IMR-90 (cell line): ENCODE measurements at regions not wholly inside any gene's neighbourhood (a gene's known extent, or its start where the extent isn't known, plus 50 kb on each side); places are given as distances from the start of the nearest gene placed in this dataset.
A peak's percentile ranks its signal among the peaks of the same experiment; 100 is the strongest.

Experiments
- ATAC-seq: fragments of 200-7000 bp; cut with Tn5 transposase; 2 replicates; pipeline ENCODE4 v1.9.1; 2020; ENCODE audit warnings: low read depth, mild to moderate bottlenecking, moderate library complexity
- BruUV-seq: library from RNA; stranded (reverse); fragments of 400-500 nt; replicated peaks from 2 replicates; lab custom pipeline; 2021; lab: Mats Ljungman, UMichigan
- CTCF ChIA-PET: fragments of 300-600 bp; formaldehyde crosslinking; extraction: SDS; loops from one replicate; lab custom pipeline; 2021; ENCODE audit warnings: antibody characterized with exemption; lab: Yijun Ruan, JAX
- POLR2A ChIA-PET: fragments of 300-600 bp; sonication (Branson Sonifier 250); formaldehyde crosslinking; loops from one replicate; lab custom pipeline; 2022; ENCODE audit warnings: antibody characterized with exemption; ENCODE audit not compliant: unreplicated experiment; lab: Charles Lee
- DNase-seq: peaks from one replicate; pipeline ENCODE4 v3.0.0; 2013
- H2AFZ ChIP-seq: replicated peaks from 2 replicates; pipeline ENCODE3; 2013; ENCODE audit warnings: low read length, mild to moderate bottlenecking; ENCODE audit not compliant: poor library complexity
- H2AK5ac ChIP-seq: 2 replicates; pipeline ENCODE4 v1.6.1; 2013; ENCODE audit warnings: low read depth, low read length, inconsistent platforms
- H2AK9ac ChIP-seq: replicated peaks from 2 replicates; pipeline ENCODE3; 2013; ENCODE audit warnings: mild to moderate bottlenecking, low read depth, low read length, moderate library complexity; ENCODE audit not compliant: poor library complexity
- H2BK120ac ChIP-seq: 2 replicates; pipeline ENCODE4 v1.6.1; 2013; ENCODE audit warnings: low read depth, low read length, inconsistent platforms
- H2BK15ac ChIP-seq: 3 replicates; pipeline ENCODE4 v1.6.1; 2013; ENCODE audit warnings: low read depth, low read length, inconsistent platforms
- H2BK20ac ChIP-seq: 2 replicates; pipeline ENCODE4 v1.6.1; 2013; ENCODE audit warnings: low read depth, mild to moderate bottlenecking, inconsistent platforms, low read length, moderate library complexity
- H2BK5ac ChIP-seq: 2 replicates; pipeline ENCODE4 v1.6.1; 2013; ENCODE audit warnings: mild to moderate bottlenecking, low read depth, low read length, inconsistent platforms; ENCODE audit not compliant: poor library complexity, severe bottlenecking
- H3K14ac ChIP-seq: replicated peaks from 2 replicates; pipeline ENCODE4 v1.6.1; 2013; ENCODE audit warnings: low read depth, low read length, inconsistent platforms
- H3K18ac ChIP-seq: 2 replicates; pipeline ENCODE4 v1.6.1; 2013; ENCODE audit warnings: low read depth, low read length, control low read depth
- H3K23ac ChIP-seq: 2 replicates; pipeline ENCODE4 v1.6.1; 2013; ENCODE audit warnings: low read depth, low read length, inconsistent platforms
- H3K27ac ChIP-seq: 2 replicates; pipeline ENCODE4 v1.5.1; 2013; ENCODE audit warnings: mild to moderate bottlenecking, control low read depth, low read length; ENCODE audit not compliant: insufficient read depth
- H3K27me3 ChIP-seq: 2 replicates; pipeline ENCODE4 v1.6.1; 2013; ENCODE audit warnings: low read length; ENCODE audit not compliant: control insufficient read depth, insufficient read depth
- H3K36me3 ChIP-seq: 2 replicates; pipeline ENCODE4 v1.6.1; 2013; ENCODE audit warnings: low read length, mixed read lengths; ENCODE audit not compliant: control insufficient read depth, insufficient read depth
- H3K4ac ChIP-seq: 2 replicates; pipeline ENCODE4 v1.6.1; 2013; ENCODE audit warnings: low read depth, low read length, inconsistent platforms
- H3K4me1 ChIP-seq: 2 replicates; pipeline ENCODE4 v1.6.1; 2013; ENCODE audit warnings: low read length, mixed read lengths; ENCODE audit not compliant: control insufficient read depth, insufficient read depth
- H3K4me2 ChIP-seq: 2 replicates; pipeline ENCODE4 v1.6.1; 2013; ENCODE audit warnings: low read depth, mild to moderate bottlenecking, control low read depth, low read length, moderate library complexity
- H3K4me3 ChIP-seq: 2 replicates; pipeline ENCODE4 v1.5.1; 2013; ENCODE audit warnings: low read depth, mild to moderate bottlenecking, control low read depth, low read length, moderate library complexity; ENCODE audit not compliant: insufficient read depth
- H3K56ac ChIP-seq: 2 replicates; pipeline ENCODE4 v1.6.1; 2013; ENCODE audit warnings: low read length, inconsistent platforms; ENCODE audit not compliant: insufficient read depth; ENCODE audit errors: extremely low read depth
- H3K79me1 ChIP-seq, 2 experiments: 2 replicates each; pipeline ENCODE4 v1.6.1; 2013; ENCODE audit warnings: low read length in 2 of 2, inconsistent platforms in 1 of 2, low read depth in 1 of 2
- H3K9ac ChIP-seq: 2 replicates; pipeline ENCODE4 v1.6.1; 2013; ENCODE audit warnings: low read depth, low read length, control low read depth
- H3K9me1 ChIP-seq: 2 replicates; pipeline ENCODE4 v1.6.1; 2013; ENCODE audit warnings: low read length, inconsistent platforms; ENCODE audit not compliant: insufficient read depth
- H3K9me3 ChIP-seq: 2 replicates; pipeline ENCODE4 v1.6.1; 2013; ENCODE audit warnings: low read length; ENCODE audit not compliant: control insufficient read depth, insufficient read depth
- H4K20me1 ChIP-seq: 2 replicates; pipeline ENCODE4 v1.6.1; 2013; ENCODE audit warnings: low read length, inconsistent platforms; ENCODE audit not compliant: insufficient read depth
- H4K5ac ChIP-seq: 2 replicates; pipeline ENCODE4 v1.6.1; 2013; ENCODE audit warnings: mild to moderate bottlenecking, low read depth, low read length, control low read depth
- H4K8ac ChIP-seq, 2 experiments: 2 replicates each; pipeline ENCODE4 v1.6.1; 2013; ENCODE audit warnings: low read depth in 2 of 2, low read length in 2 of 2, control low read depth in 1 of 2, inconsistent platforms in 1 of 2
- H4K91ac ChIP-seq: 2 replicates; pipeline ENCODE4 v1.6.1; 2013; ENCODE audit warnings: low read depth, low read length, inconsistent platforms; ENCODE audit not compliant: insufficient read depth
- BHLHE40 ChIP-seq: fragments of 150-350 bp; IDR thresholded peaks from 2 replicates; pipeline ENCODE4 v1.6.1; 2016; ENCODE audit warnings: mild to moderate bottlenecking, low read depth, low read length
- CEBPB ChIP-seq: IDR thresholded peaks from 2 replicates; pipeline ENCODE4 v1.6.1; 2012; ENCODE audit warnings: low read depth, low read length, improper control_type of control experiment
- CHD1 ChIP-seq: IDR thresholded peaks from 2 replicates; pipeline ENCODE4 v1.6.1; 2012; ENCODE audit warnings: low read depth, low read length, improper control_type of control experiment
- FOS ChIP-seq: fragments of 150-350 bp; IDR thresholded peaks from 2 replicates; pipeline ENCODE4 v1.6.1; 2016; ENCODE audit warnings: low read depth, low read length
- MAFK ChIP-seq: IDR thresholded peaks from 2 replicates; pipeline ENCODE4 v1.6.1; 2012; ENCODE audit warnings: low read depth, low read length, improper control_type of control experiment
- MAZ ChIP-seq: IDR thresholded peaks from 2 replicates; pipeline ENCODE4 v1.6.1; 2012; ENCODE audit warnings: low read depth, mild to moderate bottlenecking, low read length, improper control_type of control experiment, moderate library complexity, borderline replicate concordance
- MXI1 ChIP-seq: IDR thresholded peaks from 2 replicates; pipeline ENCODE4 v1.6.1; 2012; ENCODE audit warnings: low read depth, mild to moderate bottlenecking, low read length, moderate library complexity, borderline replicate concordance
- NFE2L2 ChIP-seq: fragments of 150-350 bp; IDR thresholded peaks from 2 replicates; pipeline ENCODE4 v1.6.1; 2016; ENCODE audit warnings: low read depth, mild to moderate bottlenecking, low read length
- POLR2A ChIP-seq: IDR thresholded peaks from 2 replicates; pipeline ENCODE4 v1.6.1; 2012; ENCODE audit warnings: mild to moderate bottlenecking, low read depth, low read length
- RAD21 ChIP-seq: IDR thresholded peaks from 2 replicates; pipeline ENCODE4 v1.6.1; 2012; ENCODE audit warnings: low read length, improper control_type of control experiment
- RCOR1 ChIP-seq: IDR thresholded peaks from 2 replicates; pipeline ENCODE4 v1.6.1; 2012; ENCODE audit warnings: mild to moderate bottlenecking, low read length, improper control_type of control experiment; ENCODE audit not compliant: insufficient replicate concordance
- RFX5 ChIP-seq: IDR thresholded peaks from 2 replicates; pipeline ENCODE4 v1.8.0; 2012; ENCODE audit warnings: low read depth, mild to moderate bottlenecking, low read length, moderate library complexity
- SMC3 ChIP-seq: fragments of 150-350 bp; IDR thresholded peaks from 2 replicates; pipeline ENCODE4 v1.6.1; 2016; ENCODE audit warnings: low read depth, mild to moderate bottlenecking, antibody characterized with exemption, low read length, moderate library complexity
- USF2 ChIP-seq: fragments of 150-350 bp; IDR thresholded peaks from 2 replicates; pipeline ENCODE4 v1.6.1; 2017; ENCODE audit warnings: mild to moderate bottlenecking, antibody characterized with exemption, low read length, low read depth
- WGBS, 2 experiments: methylation state at CpG; one replicate each; pipeline versions ENCODE4 v1.1.5 to v1.1.7; 2013; ENCODE audit warnings: missing lambda C conversion rate in 2 of 2; ENCODE audit not compliant: insufficient read length in 1 of 2; ENCODE audit errors: extremely low coverage in 2 of 2; 5-methylcytosine and 5-hydroxymethylcytosine counted together
- dilution Hi-C: fragments of 300-500 bp; cut with HindIII; formaldehyde crosslinking; loops from one replicate; pipeline ENCODE4 v1.14.3; 2018; ENCODE audit warnings: low sequenced_read_pairs; ENCODE audit not compliant: unreplicated experiment
- in situ Hi-C: fragments of 300-500 bp; cut with MboI; formaldehyde crosslinking; loops from 3 replicates; pipeline ENCODE4 v1.14.3; 2019; ENCODE audit warnings: low sequenced_read_pairs, inconsistent platforms, mixed read lengths
- intact Hi-C: fragments of 100-400 bp; cut with micrococcal nuclease; formaldehyde crosslinking; loops from 2 replicates; pipeline ENCODE4 v1.10.0; 2022
- TF ChIP-seq, protein P1 (sequence below): conservative IDR thresholded peaks from 2 replicates; pipeline ENCODE4 v1.5.1; 2012; ENCODE audit warnings: mild to moderate bottlenecking, low read depth, low read length, improper control_type of control experiment
- TF ChIP-seq, protein P2 (sequence below): fragments of 150-350 bp; IDR thresholded peaks from 2 replicates; pipeline ENCODE4 v1.6.1; 2016; ENCODE audit warnings: low read depth, mild to moderate bottlenecking, low read length, moderate library complexity, borderline replicate concordance

- H4K20me1 ChIP-seq, result no peaks in the 10 kb centered on the region
- no peak overlapping the region for H3K4me3 ChIP-seq
- DNase-seq (no peak), ATAC-seq (no peak)
- no peak overlapping the region for H2AFZ ChIP-seq
- no peak overlapping the region for H3K23ac ChIP-seq
- no peak overlapping the region; the same call in 1 of the 2 replicates for H3K18ac ChIP-seq
- no peak overlapping the region for H2AK9ac ChIP-seq
- WGBS, 2 experiments, result no CpG with 5 or more reads among the region's 2 CpGs
- in situ Hi-C loops (no loop called here), dilution Hi-C loops (no loop called here), intact Hi-C loops (no loop called here)
- H3K9ac ChIP-seq, result no peak overlapping the region
- no peak overlapping the region for H4K5ac ChIP-seq
- H4K91ac ChIP-seq, result no peak overlapping the region
- POLR2A ChIA-PET, result interaction anchor here (0.6 to 0.7 kb wide), 2 partner anchors 97 to 991 kb away, joined by 3 to 7 read pairs; no protein-coding TSS in a partner anchor
- H3K36me3 ChIP-seq, result no peaks in the 10 kb centered on the region
- no peaks in the 10 kb centered on the region for H3K79me1 ChIP-seq
- CTCF ChIA-PET, result no interaction called here
- no peak overlapping the region for H3K4ac ChIP-seq
- TF ChIP-seq RAD21 (no peak), CHD1 (no peak), USF2 (no peak), BHLHE40 (no peak), RFX5 (no peak), MXI1 (no peak), RCOR1 (no peak), CEBPB (no peak), MAZ (no peak), NFE2L2 (no peak), MAFK (no peak), SMC3 (no peak), FOS (no peak), POLR2A (no peak)
- TF ChIP-seq, protein P1, sequence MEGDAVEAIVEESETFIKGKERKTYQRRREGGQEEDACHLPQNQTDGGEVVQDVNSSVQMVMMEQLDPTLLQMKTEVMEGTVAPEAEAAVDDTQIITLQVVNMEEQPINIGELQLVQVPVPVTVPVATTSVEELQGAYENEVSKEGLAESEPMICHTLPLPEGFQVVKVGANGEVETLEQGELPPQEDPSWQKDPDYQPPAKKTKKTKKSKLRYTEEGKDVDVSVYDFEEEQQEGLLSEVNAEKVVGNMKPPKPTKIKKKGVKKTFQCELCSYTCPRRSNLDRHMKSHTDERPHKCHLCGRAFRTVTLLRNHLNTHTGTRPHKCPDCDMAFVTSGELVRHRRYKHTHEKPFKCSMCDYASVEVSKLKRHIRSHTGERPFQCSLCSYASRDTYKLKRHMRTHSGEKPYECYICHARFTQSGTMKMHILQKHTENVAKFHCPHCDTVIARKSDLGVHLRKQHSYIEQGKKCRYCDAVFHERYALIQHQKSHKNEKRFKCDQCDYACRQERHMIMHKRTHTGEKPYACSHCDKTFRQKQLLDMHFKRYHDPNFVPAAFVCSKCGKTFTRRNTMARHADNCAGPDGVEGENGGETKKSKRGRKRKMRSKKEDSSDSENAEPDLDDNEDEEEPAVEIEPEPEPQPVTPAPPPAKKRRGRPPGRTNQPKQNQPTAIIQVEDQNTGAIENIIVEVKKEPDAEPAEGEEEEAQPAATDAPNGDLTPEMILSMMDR, result no peak
- TF ChIP-seq, protein P2, sequence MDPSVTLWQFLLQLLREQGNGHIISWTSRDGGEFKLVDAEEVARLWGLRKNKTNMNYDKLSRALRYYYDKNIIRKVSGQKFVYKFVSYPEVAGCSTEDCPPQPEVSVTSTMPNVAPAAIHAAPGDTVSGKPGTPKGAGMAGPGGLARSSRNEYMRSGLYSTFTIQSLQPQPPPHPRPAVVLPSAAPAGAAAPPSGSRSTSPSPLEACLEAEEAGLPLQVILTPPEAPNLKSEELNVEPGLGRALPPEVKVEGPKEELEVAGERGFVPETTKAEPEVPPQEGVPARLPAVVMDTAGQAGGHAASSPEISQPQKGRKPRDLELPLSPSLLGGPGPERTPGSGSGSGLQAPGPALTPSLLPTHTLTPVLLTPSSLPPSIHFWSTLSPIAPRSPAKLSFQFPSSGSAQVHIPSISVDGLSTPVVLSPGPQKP, result no peak
- BruUV-seq, result no TSS peak
- H2AK5ac ChIP-seq, result no peak overlapping the region
- H4K8ac ChIP-seq, result no peak overlapping the region
- peaks cover 7% of the 10 kb centered on the region; the same call in 1 of the 2 replicates for H3K4me1 ChIP-seq
- H2BK15ac ChIP-seq, result 0 out of 3 replicates have a peak overlapping the region, but pooled peaks have one; percentile 10
- 0 out of 2 replicates have a peak overlapping the region, but pooled peaks have one; percentile 26 for H2BK120ac ChIP-seq
- H3K9me1 ChIP-seq, result peaks cover 3% of the 10 kb centered on the region; the same call in 1 of the 2 replicates
- H3K14ac ChIP-seq, result no peak overlapping the region
- H2BK5ac ChIP-seq, result no peak overlapping the region
- H2BK20ac ChIP-seq, result peak overlapping the region; percentile 26; the same call in 1 of the 2 replicates
- H3K27ac ChIP-seq, result no peak overlapping the region
- no peaks in the 10 kb centered on the region for H3K27me3 ChIP-seq
- no peaks in the 10 kb centered on the region for H3K9me3 ChIP-seq
- H3K56ac ChIP-seq, result no peak overlapping the region
- no peak overlapping the region for H3K4me2 ChIP-seq
Observed at GRCh38 chr6:91447081-91447480, 860.2 kb upstream of the MAP3K7 start.
